Pancreas (tissue), 10 donors: ENCODE measurements at regions not wholly inside any gene's neighbourhood (a gene's known extent, or its start where the extent isn't known, plus 50 kb on each side); places are given as distances from the start of the nearest gene placed in this dataset.

Experiments used
- ATAC-seq, 4 donors: fragments of 200-7000 bp; cut with Tn5 transposase; one replicate each; pipeline versions ENCODE4 v1.8.0 to v1.9.1; 2020; ENCODE audit warnings: mild to moderate bottlenecking in 4 of 4, moderate library complexity in 4 of 4
- DNase-seq, 6 donors: peaks; one replicate each; pipeline ENCODE4 v3.0.0-alpha.2; 2020
- FAIRE-seq: peaks from 2 replicates; lab custom pipeline; 2012; peaks lifted over from hg19 to GRCh38; lab: Jason Lieb, UNC
- H3K27ac ChIP-seq, 4 donors: fragments of 200-600 bp; sonication (generic); 1 replicate in 3 of 4; 2 replicates in 1 of 4; pipeline versions ENCODE4 v1.5.0 to v1.8.0; 2020
- H3K27me3 ChIP-seq, 4 donors: fragments of 200-600 bp; one replicate each; pipeline ENCODE4 v1.8.0; 2021
- H3K36me3 ChIP-seq, 3 donors: fragments of 200-600 bp; sonication (generic) in 1 of 3; one replicate each; pipeline versions ENCODE4 v1.5.0 to v1.8.0; 2020 to 2021
- H3K4me1 ChIP-seq, 3 donors: fragments of 200-600 bp; one replicate each; pipeline ENCODE4 v1.8.0; 2021
- H3K4me3 ChIP-seq, 4 donors: fragments of 200-600 bp; sonication (generic) in 2 of 4; one replicate each; pipeline versions ENCODE4 v1.5.0 to v1.8.0; 2020 to 2021
- H3K9me3 ChIP-seq, 4 donors: fragments of 200-600 bp; one replicate each; pipeline ENCODE4 v1.8.0; 2021
- WGBS, 2 donors: extraction: QIAGEN DNeasy Blood & Tissue Kit; methylation state at CpG; one replicate each; pipeline ENCODE4 v1.1.7; 2013; 5-methylcytosine and 5-hydroxymethylcytosine counted together
- intact Hi-C, 3 donors: fragments of 100-400 bp; cut with DNase I; formaldehyde crosslinking; loops; one replicate each; pipeline versions ENCODE4 v1.11.1 to v1.14.2; 2022
- TF ChIP-seq, protein P1 (sequence below), 4 donors: fragments of 200-600 bp; sonication (generic) in 3 of 4; IDR thresholded peaks; one replicate each; pipeline versions ENCODE4 v1.5.0 to v1.8.0; 2021; ENCODE audit warnings: antibody characterized with exemption in 4 of 4
- donor health status: healthy with polysubstance abuse.
- donor health status: DM: no; HTN: no; CAD: no; lungs with moderate emphysema.
- donor health status: DM: no; HTN: no; CAD: no.
- donor health status: control.
- donor health status: control.
- donor health status: Bipolar disorder and iron deficiency.
- donor health status: DM: yes; HTN: yes; CAD: no.
- donor health status: DM: no; HTN: no; CAD: no.
- donor health status: DM: no; HTN: no; CAD: no.
- donor health status: DM: yes; HTN: yes; CAD: no.

DNA sequence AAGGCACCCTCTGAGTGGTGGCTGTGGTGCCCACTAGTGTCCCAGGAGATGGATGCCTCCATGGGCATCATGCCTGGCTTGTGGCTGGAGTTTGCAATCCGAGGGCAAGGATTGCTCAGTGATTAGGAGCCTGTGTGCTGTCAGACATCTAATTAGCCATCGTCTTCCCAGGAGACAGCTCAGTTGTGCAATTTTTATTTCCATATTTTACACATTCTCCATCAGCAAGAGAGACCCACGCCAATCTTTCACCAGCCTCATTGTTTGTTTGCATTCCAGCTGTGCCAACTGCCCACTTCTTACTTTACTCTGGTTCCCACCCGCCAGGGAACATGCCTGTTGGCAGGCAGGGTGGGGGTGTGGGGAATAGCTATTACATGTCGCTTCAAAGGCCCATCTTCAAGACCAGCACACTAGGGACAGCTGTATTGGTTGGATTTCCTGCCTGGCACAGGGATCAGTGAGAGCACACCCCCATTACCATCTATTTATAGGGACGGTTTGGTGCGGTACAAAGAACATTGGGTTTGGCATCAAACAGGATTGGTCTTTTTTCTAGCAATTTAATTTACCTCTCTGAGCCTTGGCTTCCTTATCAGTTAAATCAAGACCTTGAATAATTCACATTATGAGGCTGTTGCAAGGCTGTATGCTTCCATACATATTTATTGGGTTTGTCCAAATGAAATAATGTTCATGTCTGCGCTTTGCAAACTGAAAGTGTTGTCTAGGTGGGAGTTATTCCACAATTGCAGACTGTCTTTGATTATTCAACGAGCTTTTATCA, 80.7 kb upstream of the NAV2 start:
- no peaks in the 10 kb centered on the region for H3K27me3 ChIP-seq
- ATAC-seq (no peak), FAIRE-seq (no peak), DNase-seq (no peak)
- intact Hi-C loops, result no loop called here
- H3K27ac ChIP-seq, result no peak overlapping the region
- TF ChIP-seq, protein P1, sequence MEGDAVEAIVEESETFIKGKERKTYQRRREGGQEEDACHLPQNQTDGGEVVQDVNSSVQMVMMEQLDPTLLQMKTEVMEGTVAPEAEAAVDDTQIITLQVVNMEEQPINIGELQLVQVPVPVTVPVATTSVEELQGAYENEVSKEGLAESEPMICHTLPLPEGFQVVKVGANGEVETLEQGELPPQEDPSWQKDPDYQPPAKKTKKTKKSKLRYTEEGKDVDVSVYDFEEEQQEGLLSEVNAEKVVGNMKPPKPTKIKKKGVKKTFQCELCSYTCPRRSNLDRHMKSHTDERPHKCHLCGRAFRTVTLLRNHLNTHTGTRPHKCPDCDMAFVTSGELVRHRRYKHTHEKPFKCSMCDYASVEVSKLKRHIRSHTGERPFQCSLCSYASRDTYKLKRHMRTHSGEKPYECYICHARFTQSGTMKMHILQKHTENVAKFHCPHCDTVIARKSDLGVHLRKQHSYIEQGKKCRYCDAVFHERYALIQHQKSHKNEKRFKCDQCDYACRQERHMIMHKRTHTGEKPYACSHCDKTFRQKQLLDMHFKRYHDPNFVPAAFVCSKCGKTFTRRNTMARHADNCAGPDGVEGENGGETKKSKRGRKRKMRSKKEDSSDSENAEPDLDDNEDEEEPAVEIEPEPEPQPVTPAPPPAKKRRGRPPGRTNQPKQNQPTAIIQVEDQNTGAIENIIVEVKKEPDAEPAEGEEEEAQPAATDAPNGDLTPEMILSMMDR (IDR thresholded peaks at IDR 0.05), result no peak
- H3K4me3 ChIP-seq, result no peak overlapping the region
- no peaks in the 10 kb centered on the region for H3K4me1 ChIP-seq
- H3K9me3 ChIP-seq, result no peaks in the 10 kb centered on the region
- 78% methylated on average over 9 of the region's 9 CpGs for WGBS, 2 donors
- no peaks in the 10 kb centered on the region for H3K36me3 ChIP-seq

DNA sequence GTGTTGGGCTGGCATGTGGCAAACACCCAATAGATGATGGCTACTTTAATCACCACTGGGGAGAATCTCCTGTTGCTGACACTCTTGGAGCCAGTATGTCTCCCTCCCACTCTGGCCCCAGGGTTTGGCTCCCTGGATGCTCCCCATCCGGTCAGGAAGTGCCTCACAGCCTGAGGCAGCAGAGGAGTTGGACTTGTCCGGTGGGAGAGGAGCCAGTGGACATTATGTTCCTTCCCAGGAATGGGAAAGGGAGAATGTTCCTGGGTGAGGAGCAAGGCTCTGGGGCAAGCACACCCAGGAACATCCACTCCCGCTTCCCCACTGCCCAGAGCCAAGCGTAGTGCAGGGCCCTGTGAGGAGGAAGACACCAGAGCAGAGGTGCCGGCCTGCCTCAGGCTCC, 84.6 kb upstream of the NAV2 start:
- Histone ChIP-seq H3K27ac (no peak overlapping the region), H3K36me3 (no peaks in the 10 kb centered on the region), H3K4me1 (no peaks in the 10 kb centered on the region), H3K4me3 (no peak overlapping the region), H3K9me3 (no peaks in the 10 kb centered on the region), H3K27me3 (no peaks in the 10 kb centered on the region)
- TF ChIP-seq, protein P1 (IDR thresholded peaks at IDR 0.05), result no peak
- ATAC-seq, result peak in 2 of 4 donors; percentile 20 to 64
- FAIRE-seq, result no peak
- intact Hi-C loops, result no loop called here
- DNase-seq, result peak in 2 of 6 donors; percentile 6 to 14
- WGBS, 2 donors, result 81 to 87% methylated on average over 5 of the region's 5 CpGs

DNA sequence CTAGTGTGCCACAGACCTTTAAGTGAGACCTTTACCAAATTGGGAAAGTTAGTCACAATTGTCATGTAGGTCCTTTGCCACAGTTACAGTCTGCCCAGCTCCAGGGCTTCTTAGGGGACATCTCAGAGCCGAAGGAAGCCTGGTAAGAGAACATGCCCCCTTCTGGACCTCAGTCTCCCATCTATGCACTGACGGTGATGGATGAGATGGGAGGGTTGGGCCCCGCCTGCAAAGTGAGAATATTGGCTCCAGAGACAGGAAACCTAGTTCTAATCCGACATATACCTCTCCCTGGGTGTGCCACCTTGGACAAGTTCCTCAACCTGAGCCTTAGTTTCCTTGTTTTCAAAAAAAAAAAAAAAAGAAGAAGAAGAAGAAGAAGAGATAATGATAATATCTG, 85.1 kb upstream of the NAV2 start:
- no peak overlapping the region for H3K27ac ChIP-seq
- DNase-seq (no peak), FAIRE-seq (no peak), ATAC-seq (no peak)
- no peaks in the 10 kb centered on the region for H3K27me3 ChIP-seq
- intact Hi-C loops, result no loop called here
- no peak overlapping the region for H3K4me3 ChIP-seq
- H3K4me1 ChIP-seq, result no peaks in the 10 kb centered on the region
- no peaks in the 10 kb centered on the region for H3K9me3 ChIP-seq
- 65 to 72% methylated on average over 4 of the region's 4 CpGs for WGBS, 2 donors
- TF ChIP-seq, protein P1 (IDR thresholded peaks at IDR 0.05), result no peak
- H3K36me3 ChIP-seq, result no peaks in the 10 kb centered on the region

DNA sequence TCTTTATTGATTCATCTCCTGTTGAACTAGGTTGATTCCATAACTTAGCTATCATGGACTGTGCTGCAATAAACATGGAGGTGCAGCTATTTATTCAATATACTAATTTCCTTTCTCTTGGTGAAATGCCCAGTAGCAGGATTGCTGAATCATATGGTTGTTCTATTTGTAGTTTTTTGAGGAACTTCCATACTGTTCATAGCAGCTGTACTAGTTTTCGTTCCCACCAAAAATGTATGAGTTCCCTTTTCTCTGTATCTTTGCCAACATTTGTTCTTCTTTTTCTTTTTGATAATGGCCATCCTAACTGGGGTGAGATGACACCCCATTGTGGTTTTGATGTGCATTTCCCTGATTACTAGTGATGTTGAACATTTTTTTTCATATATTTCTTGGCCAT, 87.2 kb upstream of the NAV2 start:
- TF ChIP-seq, protein P1 (IDR thresholded peaks at IDR 0.05), result no peak
- WGBS, 2 donors, result 68 to 74% methylated on average over 1 of the region's 1 CpG
- no peaks in the 10 kb centered on the region for H3K9me3 ChIP-seq
- no peaks in the 10 kb centered on the region for H3K4me1 ChIP-seq
- intact Hi-C loops, result no loop called here
- DNase-seq (no peak), FAIRE-seq (no peak), ATAC-seq (peak in 2 of 4 donors; percentile 20 to 24)
- no peaks in the 10 kb centered on the region for H3K27me3 ChIP-seq
- no peak overlapping the region for H3K4me3 ChIP-seq
- no peak overlapping the region for H3K27ac ChIP-seq
- no peaks in the 10 kb centered on the region for H3K36me3 ChIP-seq
